ENCODE measurements at regions not wholly inside any gene's neighbourhood (a gene's known extent, or its start where the extent isn't known, plus 50 kb on each side); places are given as distances from the start of the nearest gene placed in this dataset.

- no peak for DNase-seq
Observed at GRCh38 chr15:96222981-96223380, 107.5 kb upstream of the NR2F2 start.

- DNase-seq = no peak
Observed at GRCh38 chr15:96223939-96224338, 106.6 kb upstream of the NR2F2 start.

DNA sequence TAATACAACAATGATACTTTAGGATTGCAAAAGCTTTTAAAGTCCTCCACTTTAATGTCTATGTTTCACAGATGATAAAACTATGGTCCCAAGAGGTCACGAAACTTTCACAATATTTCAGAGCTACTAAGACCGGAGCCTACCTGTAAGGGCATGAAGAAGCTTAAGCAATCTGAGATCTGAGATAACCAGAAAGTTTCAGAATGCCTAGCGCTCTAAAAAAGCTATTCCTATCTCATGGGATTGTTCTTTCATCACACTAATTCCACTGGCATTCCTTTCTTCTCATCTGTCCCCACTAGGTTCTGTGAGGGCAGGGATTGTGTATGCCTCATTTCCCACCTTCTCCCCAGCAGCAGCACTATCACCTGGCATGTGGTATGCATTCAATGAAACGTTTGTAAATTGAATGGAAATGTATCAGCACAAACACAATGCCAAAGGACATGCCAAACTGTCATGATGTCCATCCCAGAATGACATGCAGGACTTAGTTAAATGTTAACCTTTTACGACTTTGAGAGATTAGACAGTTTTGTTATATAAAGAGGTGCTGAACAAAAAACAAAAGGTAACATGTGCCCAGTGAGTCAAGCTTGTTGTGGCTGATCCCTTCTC, 104.7 kb upstream of the NR2F2 start:
- DNase-seq = no peak

DNA sequence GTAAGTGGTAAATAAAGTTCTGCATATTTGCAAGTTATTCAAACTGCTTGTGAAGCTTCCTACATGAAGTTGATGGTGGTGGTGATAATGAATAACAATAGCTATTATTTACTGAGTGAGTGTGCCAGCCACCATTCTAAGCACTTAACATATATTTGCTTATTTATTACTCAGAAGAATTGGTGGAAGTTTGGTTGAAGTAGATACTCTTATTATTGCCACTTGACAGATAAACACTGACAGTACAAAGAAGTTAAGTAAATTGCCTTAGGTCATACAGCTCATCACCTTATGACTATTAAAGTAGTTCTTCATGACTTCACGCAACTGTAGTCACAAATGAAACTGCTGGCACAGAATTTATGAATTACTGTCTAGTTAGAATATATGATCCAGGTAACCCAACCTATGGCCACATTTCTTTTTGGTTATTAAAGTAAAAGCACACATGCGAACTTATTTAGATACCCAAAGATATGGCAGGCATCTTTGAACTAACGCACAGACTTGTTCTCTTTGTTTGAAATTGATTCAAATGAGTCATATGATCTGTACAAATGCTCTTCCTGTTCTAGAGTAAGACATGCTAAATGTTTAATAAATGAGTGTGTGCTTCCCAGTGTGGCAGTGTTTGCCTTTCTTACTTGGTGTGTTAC, 99.8 kb upstream of the NR2F2 start:
- no peak for DNase-seq

- no peak for DNase-seq
Observed at GRCh38 chr15:96232335-96232734, 98.2 kb upstream of the NR2F2 start.

DNA sequence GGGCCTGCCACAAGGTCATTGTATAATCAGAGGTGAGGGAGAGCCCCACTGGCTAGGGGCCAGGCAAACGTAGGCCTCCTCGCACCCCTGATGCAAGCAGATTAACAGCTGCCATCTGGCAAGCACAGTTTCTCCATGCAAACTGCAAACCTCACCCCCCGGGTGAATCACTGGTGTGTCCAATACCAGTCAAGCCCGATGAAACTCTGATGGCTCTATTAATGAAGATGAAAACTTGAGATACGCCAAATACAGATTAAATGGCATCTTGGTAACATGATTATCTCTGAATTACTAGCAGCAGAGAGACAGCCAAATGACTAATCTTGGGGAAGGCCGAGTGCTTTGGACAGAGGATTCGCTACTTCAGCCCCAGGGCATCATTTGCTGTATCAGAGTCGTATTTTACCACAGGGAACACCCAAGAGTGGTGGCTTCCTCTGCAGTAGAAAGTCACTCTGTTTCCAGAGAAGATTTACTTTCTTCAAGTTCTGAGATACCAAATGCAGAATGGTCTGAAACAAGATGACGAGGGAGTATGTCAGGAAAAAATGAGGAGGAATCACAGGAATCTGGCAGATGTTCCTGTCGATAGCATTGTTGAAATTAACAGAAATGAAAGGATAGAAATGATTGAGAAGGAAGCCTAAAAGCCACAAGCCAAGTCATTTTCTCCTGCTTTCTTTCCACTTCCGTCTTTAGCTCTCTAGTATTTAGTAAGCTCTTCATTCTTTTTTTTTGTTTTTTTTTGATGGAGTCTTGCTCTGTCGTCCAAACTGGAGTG, 96.2 kb upstream of the NR2F2 start:
- no peak for DNase-seq

DNA sequence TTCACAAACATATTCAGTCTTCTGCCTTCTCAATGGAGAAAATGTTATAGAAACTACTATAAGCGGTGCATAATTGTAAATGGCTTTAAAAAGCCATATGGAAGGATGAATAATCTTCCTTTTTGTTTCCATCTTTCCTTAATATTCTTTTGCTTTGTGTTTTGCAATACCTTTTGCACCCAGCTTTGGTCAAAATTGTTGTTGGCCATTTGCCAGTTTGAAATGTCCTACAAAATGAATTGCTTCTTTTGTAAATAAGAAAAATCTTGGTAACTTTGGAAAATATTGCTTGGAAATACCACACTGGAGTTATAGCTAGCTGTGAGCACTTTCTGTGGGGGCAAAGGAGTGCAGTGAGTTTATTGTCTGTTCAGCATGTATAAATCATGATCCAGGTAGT, 93.5 kb upstream of the NR2F2 start:
- no peak for DNase-seq

- no peak for DNase-seq
Observed at GRCh38 chr15:96242761-96243160, 87.7 kb upstream of the NR2F2 start.

GRCh38 chr15:96243701-96244100, 86.8 kb upstream of the NR2F2 start:
- no peak for DNase-seq

- DNase-seq = no peak
Observed at GRCh38 chr15:96245252-96245651, 85.2 kb upstream of the NR2F2 start.

- DNase-seq = no peak
Observed at GRCh38 chr15:96246057-96246456, 84.4 kb upstream of the NR2F2 start.

- DNase-seq = no peak
Observed at GRCh38 chr15:96247621-96248305, 82.7 kb upstream of the NR2F2 start.

DNA sequence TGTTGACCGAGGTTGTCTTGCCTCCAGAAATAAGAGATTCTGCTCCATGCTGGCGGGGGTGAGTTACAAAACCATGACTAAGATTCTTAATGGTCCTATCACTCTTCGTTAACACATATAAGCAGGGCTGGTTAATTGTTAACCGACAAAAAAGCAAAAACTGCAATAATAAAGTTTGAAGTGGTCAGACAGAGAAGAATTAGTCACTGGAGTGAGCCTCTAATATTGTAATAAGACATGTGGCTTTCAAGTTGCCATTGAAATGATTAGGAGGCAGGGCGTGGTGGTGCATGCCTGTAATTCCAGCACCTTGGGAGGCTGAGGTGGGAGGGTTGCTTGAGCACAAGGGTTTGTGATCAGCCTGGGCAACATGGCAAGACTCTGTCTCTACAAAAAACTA, 78.4 kb upstream of the NR2F2 start:
- no peak for DNase-seq

GRCh38 chr15:96253006-96253747, 77.3 kb upstream of the NR2F2 start:
- no peak for DNase-seq

DNA sequence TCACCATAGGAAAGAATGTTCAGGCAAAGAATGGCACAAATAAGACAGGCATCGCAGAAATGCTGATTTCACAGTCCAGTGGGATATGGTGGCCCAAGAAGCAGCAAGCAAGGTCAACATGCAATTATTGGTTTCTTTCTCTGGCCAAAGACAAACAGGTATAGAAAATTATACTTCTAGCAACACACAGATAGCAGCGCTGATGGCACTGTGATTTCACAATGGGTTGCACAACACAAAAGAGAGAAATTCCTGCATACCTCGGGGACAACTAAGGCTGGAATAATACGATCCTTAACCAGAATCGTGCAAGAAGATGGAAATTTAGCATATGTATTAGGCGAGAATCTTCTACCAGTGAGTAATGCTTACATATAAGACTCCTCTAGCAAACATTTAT, 76.3 kb upstream of the NR2F2 start:
- DNase-seq = no peak

DNA sequence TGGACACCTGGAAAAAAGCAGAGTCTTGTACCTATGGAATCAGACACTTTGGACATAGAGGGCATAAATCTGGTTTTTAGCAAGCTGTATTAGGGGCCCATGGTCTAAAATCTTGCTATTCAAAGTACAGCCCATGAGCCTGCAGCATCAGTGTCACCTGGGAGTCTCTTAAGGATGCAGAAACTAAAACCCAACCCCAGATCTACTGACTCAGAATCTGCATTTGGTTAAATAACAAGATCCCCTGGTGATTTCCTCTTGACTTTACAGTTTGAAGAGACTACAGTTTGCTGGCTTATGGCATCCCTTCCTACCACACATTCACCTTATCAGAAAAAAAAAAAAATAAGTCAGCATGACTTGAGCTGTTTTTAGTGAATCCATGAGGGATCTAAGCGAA, 74.9 kb upstream of the NR2F2 start:
- DNase-seq = no peak

DNA sequence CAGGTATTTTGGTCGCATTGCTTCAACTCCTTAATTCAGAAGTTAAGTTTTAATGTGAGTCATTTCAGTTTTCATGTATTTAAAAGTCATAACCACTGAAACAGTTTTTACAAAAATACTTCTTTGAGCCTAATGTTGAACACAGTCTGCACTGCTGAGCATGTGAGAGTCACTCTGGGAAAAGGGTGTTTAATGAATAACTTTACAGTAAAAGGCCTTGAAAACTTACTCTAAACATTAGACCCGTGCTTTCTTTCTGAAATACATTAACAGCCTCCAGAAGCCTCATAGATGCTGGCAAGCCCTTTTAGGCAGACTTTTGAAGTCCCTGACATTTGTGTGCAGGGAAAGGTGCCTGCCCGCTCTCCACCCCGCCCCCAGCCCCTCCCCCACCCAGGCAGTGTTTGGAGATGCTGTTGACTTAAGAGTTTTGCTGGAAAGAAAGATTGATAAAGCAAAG, 68.9 kb upstream of the NR2F2 start:
- DNase-seq = no peak

DNA sequence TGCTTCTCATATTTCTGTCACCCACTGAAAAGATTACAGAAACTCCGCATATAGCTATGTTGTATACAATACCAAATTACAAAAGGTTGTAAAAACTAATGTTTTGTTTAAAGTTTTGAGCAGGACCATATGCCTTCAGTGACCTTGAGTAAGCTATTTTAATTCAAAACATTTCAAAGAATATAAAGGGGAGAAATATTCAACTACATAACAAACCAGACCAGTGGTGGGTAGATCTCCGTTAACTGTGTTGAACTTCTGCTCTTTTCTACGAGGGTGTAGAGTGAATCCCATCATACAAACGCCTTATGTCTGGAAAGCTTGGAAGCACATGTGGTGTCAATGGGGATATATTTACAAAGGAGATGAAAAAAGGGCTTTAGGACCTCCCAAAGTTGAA, 68.4 kb upstream of the NR2F2 start:
- no peak for DNase-seq

- DNase-seq = no peak
Observed at GRCh38 chr15:96262549-96263489, 67.7 kb upstream of the NR2F2 start.

DNA sequence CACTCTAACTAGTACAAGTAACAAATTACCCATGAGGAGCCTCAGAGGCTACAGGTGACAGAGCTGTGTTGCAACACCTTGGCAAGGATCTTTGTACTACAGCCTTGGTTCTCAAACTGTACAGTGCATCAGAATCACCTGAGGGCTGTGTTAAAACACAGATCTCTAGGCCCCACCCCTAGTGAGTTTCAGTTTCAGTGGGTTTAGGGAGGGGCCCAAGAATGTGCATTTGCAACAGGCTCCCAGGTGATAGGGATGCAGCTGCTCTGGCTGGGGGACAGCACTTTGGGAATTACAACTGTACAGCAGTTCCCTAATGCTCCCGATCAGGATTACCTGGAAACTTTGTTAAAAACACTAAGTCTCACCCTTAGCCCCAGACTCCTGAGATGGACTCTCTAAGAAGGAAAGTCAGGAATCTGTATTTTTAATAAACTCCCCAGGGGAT, 66.1 kb upstream of the NR2F2 start:
- DNase-seq = no peak

- DNase-seq = no peak
Observed at GRCh38 chr15:96264801-96265515, 65.5 kb upstream of the NR2F2 start.

Data from AML-193 (cell line).